SU-DHL-6 (cell line): ENCODE measurements at regions not wholly inside any gene's neighbourhood (a gene's known extent, or its start where the extent isn't known, plus 50 kb on each side); places are given as distances from the start of the nearest gene placed in this dataset.

Source experiments
- CTCF ChIP-seq: fragments of 200-600 bp; sonication (generic); IDR thresholded peaks from one replicate; pipeline ENCODE4 v1.5.1; 2017; ENCODE audit warnings: antibody characterized with exemption, mild to moderate bottlenecking, low read length, moderate library complexity; ENCODE audit not compliant: insufficient read depth, poor library complexity, severe bottlenecking
- EZH2phosphoT487 ChIP-seq: fragments of 200-600 bp; sonication (generic), shearing (Covaris generic); conservative IDR thresholded peaks from 2 replicates; pipeline ENCODE4 v1.6.1; 2018; ENCODE audit warnings: mild to moderate bottlenecking, antibody characterized with exemption, low read length, moderate library complexity, mixed read lengths

GRCh38 chr4:121221608-121222007 lies 57.5 kb upstream of the TNIP3 start:
- no peak for TF ChIP-seq CTCF
- no peak for TF ChIP-seq EZH2phosphoT487
